ENCODE measurements at regions not wholly inside any gene's neighbourhood (a gene's known extent, or its start where the extent isn't known, plus 50 kb on each side); places are given as distances from the start of the nearest gene placed in this dataset.

GRCh38 chr2:185433824-185434223 is 304.8 kb upstream of the FSIP2 start:
- no peak overlapping the region for H3K27ac ChIP-seq (ENCODE audit: low read depth, low read length)
- H3K23ac ChIP-seq (ENCODE audit: low read length), result no peak overlapping the region
- H3K4me1 ChIP-seq (ENCODE audit: control insufficient read depth in 1 of 2, insufficient read depth in 2 of 2, low read length in 2 of 2), result no peaks in the 10 kb centered on the region
- no peaks in the 10 kb centered on the region for H3K79me2 ChIP-seq (ENCODE audit: control insufficient read depth, insufficient read depth, low read length, poor library complexity)
- no peak overlapping the region for H2AFZ ChIP-seq (ENCODE audit: insufficient read depth, low read length, poor library complexity)
- no peak for DNase-seq
- no peaks in the 10 kb centered on the region for H3K36me3 ChIP-seq (ENCODE audit: control insufficient read depth in 1 of 2, insufficient read depth in 2 of 2, low read length in 2 of 2)
- no peak overlapping the region for H3K4ac ChIP-seq (ENCODE audit: low read depth, low read length)
- H2BK5ac ChIP-seq (ENCODE audit: low read depth, low read length, poor library complexity), result no peak overlapping the region
- H3K79me1 ChIP-seq (ENCODE audit: low read length), result no peaks in the 10 kb centered on the region
- H4K8ac ChIP-seq (ENCODE audit: low read depth, low read length), result no peak overlapping the region
- no peak overlapping the region for H3K18ac ChIP-seq (ENCODE audit: low read length)
- no peaks in the 10 kb centered on the region for H3K9me3 ChIP-seq (ENCODE audit: insufficient read depth, low read depth, low read length)
- no peaks in the 10 kb centered on the region for H3K27me3 ChIP-seq (ENCODE audit: insufficient read depth, low read length)
- H2BK12ac ChIP-seq (ENCODE audit: low read length), result no peak overlapping the region
- no peak overlapping the region for H2BK120ac ChIP-seq (ENCODE audit: insufficient read depth, low read length, poor library complexity)
- H3K14ac ChIP-seq (ENCODE audit: low read length), result no peak overlapping the region
- no peak overlapping the region for H2AK5ac ChIP-seq (ENCODE audit: low read length)
- no peak overlapping the region for H4K12ac ChIP-seq (ENCODE audit: low read depth, low read length)
- H3K4me3 ChIP-seq (ENCODE audit: low read depth, low read length), result no peak overlapping the region
- no peak overlapping the region for H3K4me2 ChIP-seq (ENCODE audit: low read length)
- no peak overlapping the region for H4K91ac ChIP-seq (ENCODE audit: low read depth, low read length)
- H3K9ac ChIP-seq (ENCODE audit: low read length), result no peak overlapping the region

GRCh38 chr2:185436787-185437372 is 301.7 kb upstream of the FSIP2 start:
- Histone ChIP-seq H3K27me3 (ENCODE audit: insufficient read depth, low read length) (no peaks in the 10 kb centered on the region), H2AK5ac (ENCODE audit: low read length) (no peak overlapping the region), H3K4ac (ENCODE audit: low read depth, low read length) (no peak overlapping the region), H3K9ac (ENCODE audit: low read length) (no peak overlapping the region), H4K12ac (ENCODE audit: low read depth, low read length) (no peak overlapping the region), H3K27ac (ENCODE audit: low read depth, low read length) (no peak overlapping the region), H2BK5ac (ENCODE audit: low read depth, low read length, poor library complexity) (no peak overlapping the region), H2BK120ac (ENCODE audit: insufficient read depth, low read length, poor library complexity) (no peak overlapping the region), H3K14ac (ENCODE audit: low read length) (no peak overlapping the region), H3K18ac (ENCODE audit: low read length) (no peak overlapping the region), H3K36me3 (ENCODE audit: control insufficient read depth in 1 of 2, insufficient read depth in 2 of 2, low read length in 2 of 2) (no peaks in the 10 kb centered on the region), H4K8ac (ENCODE audit: low read depth, low read length) (no peak overlapping the region), H3K23ac (ENCODE audit: low read length) (no peak overlapping the region), H2BK12ac (ENCODE audit: low read length) (no peak overlapping the region), H3K4me2 (ENCODE audit: low read length) (no peak overlapping the region), H4K91ac (ENCODE audit: low read depth, low read length) (no peak overlapping the region), H2AFZ (ENCODE audit: insufficient read depth, low read length, poor library complexity) (no peak overlapping the region), H3K4me1 (ENCODE audit: control insufficient read depth in 1 of 2, insufficient read depth in 2 of 2, low read length in 2 of 2) (no peaks in the 10 kb centered on the region), H3K9me3 (ENCODE audit: insufficient read depth, low read depth, low read length) (no peaks in the 10 kb centered on the region), H3K79me2 (ENCODE audit: control insufficient read depth, insufficient read depth, low read length, poor library complexity) (no peaks in the 10 kb centered on the region), H3K4me3 (ENCODE audit: low read depth, low read length) (no peak overlapping the region), H3K79me1 (ENCODE audit: low read length) (no peaks in the 10 kb centered on the region)
- no peak for DNase-seq

- Histone ChIP-seq H2BK12ac (ENCODE audit: low read length) (no peak overlapping the region), H3K79me1 (ENCODE audit: low read length) (no peaks in the 10 kb centered on the region), H2AFZ (ENCODE audit: insufficient read depth, low read length, poor library complexity) (no peak overlapping the region), H3K4me3 (ENCODE audit: low read depth, low read length) (no peak overlapping the region), H3K4me2 (ENCODE audit: low read length) (no peak overlapping the region), H3K9ac (ENCODE audit: low read length) (no peak overlapping the region), H3K23ac (ENCODE audit: low read length) (no peak overlapping the region), H3K36me3 (ENCODE audit: control insufficient read depth in 1 of 2, insufficient read depth in 2 of 2, low read length in 2 of 2) (no peaks in the 10 kb centered on the region), H4K12ac (ENCODE audit: low read depth, low read length) (no peak overlapping the region), H3K18ac (ENCODE audit: low read length) (no peak overlapping the region), H2AK5ac (ENCODE audit: low read length) (no peak overlapping the region), H4K91ac (ENCODE audit: low read depth, low read length) (no peak overlapping the region), H2BK120ac (ENCODE audit: insufficient read depth, low read length, poor library complexity) (no peak overlapping the region), H3K14ac (ENCODE audit: low read length) (no peak overlapping the region), H2BK5ac (ENCODE audit: low read depth, low read length, poor library complexity) (no peak overlapping the region), H3K79me2 (ENCODE audit: control insufficient read depth, insufficient read depth, low read length, poor library complexity) (no peaks in the 10 kb centered on the region), H3K4me1 (ENCODE audit: control insufficient read depth in 1 of 2, insufficient read depth in 2 of 2, low read length in 2 of 2) (no peaks in the 10 kb centered on the region), H4K8ac (ENCODE audit: low read depth, low read length) (no peak overlapping the region), H3K9me3 (ENCODE audit: insufficient read depth, low read depth, low read length) (no peaks in the 10 kb centered on the region), H3K4ac (ENCODE audit: low read depth, low read length) (no peak overlapping the region), H3K27ac (ENCODE audit: low read depth, low read length) (no peak overlapping the region), H3K27me3 (ENCODE audit: insufficient read depth, low read length) (no peaks in the 10 kb centered on the region)
- DNase-seq, result no peak
These were observed 297.1 kb upstream of the FSIP2 start for GRCh38 chr2:185441486-185442005.

GRCh38 chr2:185456517-185456916 is 282.1 kb upstream of the FSIP2 start:
- H3K4ac ChIP-seq (ENCODE audit: low read depth, low read length), result no peak overlapping the region
- H3K9ac ChIP-seq (ENCODE audit: low read length), result no peak overlapping the region
- H3K79me2 ChIP-seq (ENCODE audit: control insufficient read depth, insufficient read depth, low read length, poor library complexity), result no peaks in the 10 kb centered on the region
- H2BK120ac ChIP-seq (ENCODE audit: insufficient read depth, low read length, poor library complexity), result no peak overlapping the region
- H2AK5ac ChIP-seq (ENCODE audit: low read length), result no peak overlapping the region
- H4K12ac ChIP-seq (ENCODE audit: low read depth, low read length), result no peak overlapping the region
- H3K4me1 ChIP-seq (ENCODE audit: control insufficient read depth in 1 of 2, insufficient read depth in 2 of 2, low read length in 2 of 2), result peaks cover 0 to 2% of the 10 kb centered on the region in 2 experiments
- H3K36me3 ChIP-seq (ENCODE audit: control insufficient read depth in 1 of 2, insufficient read depth in 2 of 2, low read length in 2 of 2), result no peaks in the 10 kb centered on the region
- H3K4me3 ChIP-seq (ENCODE audit: low read depth, low read length), result no peak overlapping the region
- H3K27ac ChIP-seq (ENCODE audit: low read depth, low read length), result no peak overlapping the region
- H3K18ac ChIP-seq (ENCODE audit: low read length), result no peak overlapping the region
- no peak overlapping the region for H2AFZ ChIP-seq (ENCODE audit: insufficient read depth, low read length, poor library complexity)
- H3K4me2 ChIP-seq (ENCODE audit: low read length), result no peak overlapping the region
- no peak overlapping the region for H4K8ac ChIP-seq (ENCODE audit: low read depth, low read length)
- no peak overlapping the region for H2BK5ac ChIP-seq (ENCODE audit: low read depth, low read length, poor library complexity)
- H4K91ac ChIP-seq (ENCODE audit: low read depth, low read length), result no peak overlapping the region
- DNase-seq, result no peak
- no peak overlapping the region for H2BK12ac ChIP-seq (ENCODE audit: low read length)
- H3K23ac ChIP-seq (ENCODE audit: low read length), result no peak overlapping the region
- no peaks in the 10 kb centered on the region for H3K79me1 ChIP-seq (ENCODE audit: low read length)
- no peak overlapping the region for H3K14ac ChIP-seq (ENCODE audit: low read length)
- no peaks in the 10 kb centered on the region for H3K9me3 ChIP-seq (ENCODE audit: insufficient read depth, low read depth, low read length)
- WGBS (ENCODE audit: extremely low coverage, insufficient coverage, insufficient read length), result no CpG with 5 or more reads among the region's 2 CpGs
- H3K27me3 ChIP-seq (ENCODE audit: insufficient read depth, low read length), result no peaks in the 10 kb centered on the region

Measured in trophoblast cell (in vitro differentiated cells and primary cell).